ENCODE measurements at regions not wholly inside any gene's neighbourhood (a gene's known extent, or its start where the extent isn't known, plus 50 kb on each side); places are given as distances from the start of the nearest gene placed in this dataset.

GRCh38 chr18:37712776-37713175, 147.2 kb upstream of the CELF4 start:
- no peak for TF ChIP-seq SP1 (IDR thresholded peaks at IDR 0.05)
- TF ChIP-seq LEF1 (IDR thresholded peaks at IDR 0.05; ENCODE audit: borderline replicate concordance), result no peak
- no peak for TF ChIP-seq FOXK2 (IDR thresholded peaks at IDR 0.05)
- TF ChIP-seq ELF4 (IDR thresholded peaks at IDR 0.05), result no peak
- TF ChIP-seq NFRKB (IDR thresholded peaks at IDR 0.05), result no peak
- TF ChIP-seq PKNOX1 (IDR thresholded peaks at IDR 0.05), result no peak
- TF ChIP-seq CTBP1 (IDR thresholded peaks at IDR 0.05; ENCODE audit: borderline replicate concordance), result no peak

Data from HEK293T (cell line).